H9 (cell line): ENCODE measurements at regions not wholly inside any gene's neighbourhood (a gene's known extent, or its start where the extent isn't known, plus 50 kb on each side); places are given as distances from the start of the nearest gene placed in this dataset.

Source experiments
- DNase-seq: peaks from one replicate; pipeline ENCODE4 v3.0.0-alpha.2; 2017
- H2AFZ ChIP-seq: one replicate; pipeline ENCODE4 v1.6.1; 2013; ENCODE audit warnings: mild to moderate bottlenecking, low read length, control low read depth, moderate library complexity
- H2AK5ac ChIP-seq: 2 replicates; pipeline ENCODE4 v1.6.1; 2013; ENCODE audit warnings: low read length, control low read depth, mixed read lengths; ENCODE audit not compliant: insufficient read length
- H2BK120ac ChIP-seq: one replicate; pipeline ENCODE4 v1.6.1; 2013; ENCODE audit warnings: low read depth, mild to moderate bottlenecking, low read length, control low read depth, inconsistent platforms; ENCODE audit not compliant: poor library complexity, severe bottlenecking
- H2BK12ac ChIP-seq: 2 replicates; pipeline ENCODE4 v1.6.1; 2013; ENCODE audit warnings: low read length, control low read depth, mixed read lengths, low read depth; ENCODE audit not compliant: insufficient read length
- H2BK15ac ChIP-seq: 2 replicates; pipeline ENCODE4 v1.6.1; 2013; ENCODE audit warnings: low read depth, low read length, control low read depth
- H2BK20ac ChIP-seq: one replicate; pipeline ENCODE4 v1.6.1; 2013; ENCODE audit warnings: low read depth, mild to moderate bottlenecking, low read length, control low read depth, inconsistent platforms; ENCODE audit not compliant: poor library complexity, severe bottlenecking
- H2BK5ac ChIP-seq: 2 replicates; pipeline ENCODE4 v1.6.1; 2013; ENCODE audit warnings: low read length, control low read depth, mixed read lengths; ENCODE audit not compliant: insufficient read length
- H3K14ac ChIP-seq: 2 replicates; pipeline ENCODE4 v1.6.1; 2013; ENCODE audit warnings: low read length, control low read depth; ENCODE audit not compliant: insufficient read depth
- H3K18ac ChIP-seq: 2 replicates; pipeline ENCODE4 v1.6.1; 2013; ENCODE audit warnings: low read depth, mild to moderate bottlenecking, mixed read lengths, low read length, control low read depth; ENCODE audit not compliant: insufficient read length
- H3K23ac ChIP-seq: 2 replicates; pipeline ENCODE4 v1.6.1; 2013; ENCODE audit warnings: low read length, control low read depth, mixed read lengths, low read depth; ENCODE audit not compliant: insufficient read length
- H3K23me2 ChIP-seq: 2 replicates; pipeline ENCODE4 v1.6.1; 2013; ENCODE audit warnings: low read depth, mild to moderate bottlenecking, mixed read lengths, low read length, control low read depth; ENCODE audit not compliant: insufficient read length, poor library complexity, severe bottlenecking
- H3K27ac ChIP-seq: 2 replicates; pipeline ENCODE4 v1.5.1; 2013; ENCODE audit warnings: low read length, control low read depth, mixed read lengths, low read depth; ENCODE audit not compliant: insufficient read length
- H3K27me3 ChIP-seq: 2 replicates; pipeline ENCODE4 v1.6.1; 2013; ENCODE audit warnings: low read length, control low read depth, inconsistent platforms; ENCODE audit not compliant: insufficient read depth
- H3K4ac ChIP-seq: 2 replicates; pipeline ENCODE4 v1.6.1; 2013; ENCODE audit warnings: low read depth, mild to moderate bottlenecking, control low read depth, inconsistent platforms, low read length, moderate library complexity
- H3K4me1 ChIP-seq: 2 replicates; pipeline ENCODE4 v1.6.1; 2013; ENCODE audit warnings: low read length, control low read depth, inconsistent platforms; ENCODE audit not compliant: insufficient read depth
- H3K4me2 ChIP-seq: 2 replicates; pipeline ENCODE4 v1.6.1; 2013; ENCODE audit warnings: low read length, control low read depth, mixed read lengths; ENCODE audit not compliant: insufficient read length, insufficient read depth
- H3K56ac ChIP-seq: 2 replicates; pipeline ENCODE4 v1.6.1; 2013; ENCODE audit warnings: low read depth, mild to moderate bottlenecking, mixed read lengths, low read length, control low read depth; ENCODE audit not compliant: insufficient read length
- H3K79me1 ChIP-seq: 2 replicates; pipeline ENCODE4 v1.6.1; 2013; ENCODE audit warnings: low read depth, mild to moderate bottlenecking, moderate library complexity, low read length, control low read depth, inconsistent platforms; ENCODE audit not compliant: insufficient read depth, poor library complexity, severe bottlenecking
- H3K79me2 ChIP-seq: 2 replicates; pipeline ENCODE4 v1.6.1; 2013; ENCODE audit warnings: low read length, control low read depth, inconsistent platforms; ENCODE audit not compliant: insufficient read depth
- H3K9ac ChIP-seq: 2 replicates; pipeline ENCODE4 v1.6.1; 2013; ENCODE audit warnings: low read length, control low read depth, mixed read lengths; ENCODE audit not compliant: insufficient read length; ENCODE audit errors: extremely low read depth
- H3K9me3 ChIP-seq: one replicate; pipeline ENCODE4 v1.6.1; 2013; ENCODE audit warnings: low read depth, low read length, inconsistent platforms; ENCODE audit not compliant: control insufficient read depth
- H3T11ph ChIP-seq: one replicate; pipeline ENCODE4 v1.6.1; 2013; ENCODE audit warnings: mild to moderate bottlenecking, low read length, control low read depth, inconsistent platforms
- H4K20me1 ChIP-seq: one replicate; pipeline ENCODE4 v1.6.1; 2013; ENCODE audit not compliant: control insufficient read depth, insufficient read length, insufficient read depth
- H4K5ac ChIP-seq: 2 replicates; pipeline ENCODE4 v1.6.1; 2013; ENCODE audit warnings: low read depth, mild to moderate bottlenecking, mixed read lengths, low read length, control low read depth; ENCODE audit not compliant: insufficient read length
- H4K8ac ChIP-seq: replicated peaks from 2 replicates; pipeline ENCODE4 v1.6.1; 2013; ENCODE audit warnings: low read length, control low read depth, mixed read lengths, low read depth; ENCODE audit not compliant: insufficient read length
- H4K91ac ChIP-seq: 2 replicates; pipeline ENCODE4 v1.6.1; 2013; ENCODE audit warnings: low read depth, mild to moderate bottlenecking, moderate library complexity, mixed read lengths, low read length, control low read depth; ENCODE audit not compliant: insufficient read length
- H3K27ac Mint-ChIP-seq, 3 experiments: 2 replicates in 2 of 3; 3 replicates in 1 of 3; pipeline ENCODE4 v1.8.0; 2020 to 2021; ENCODE audit warnings: mixed read lengths in 3 of 3, mild to moderate bottlenecking in 1 of 3, moderate library complexity in 1 of 3
- H3K27me3 Mint-ChIP-seq: 2 replicates; pipeline ENCODE4 v1.8.0; 2021; ENCODE audit warnings: low read depth, mild to moderate bottlenecking, moderate library complexity, mixed read lengths
- H3K36me3 Mint-ChIP-seq, 3 experiments: 2 replicates in 2 of 3; 3 replicates in 1 of 3; pipeline ENCODE4 v1.8.0; 2020 to 2021; ENCODE audit warnings: low read depth in 3 of 3, mixed read lengths in 3 of 3; ENCODE audit not compliant: insufficient read depth in 1 of 3
- H3K4me1 Mint-ChIP-seq, 2 experiments: 2 replicates each; pipeline ENCODE4 v1.8.0; 2020; ENCODE audit warnings: mixed read lengths in 2 of 2
- H3K4me3 Mint-ChIP-seq, 2 experiments: 2 replicates in 1 of 2; 3 replicates in 1 of 2; pipeline ENCODE4 v1.8.0; 2020 to 2021; ENCODE audit warnings: mild to moderate bottlenecking in 2 of 2, mixed read lengths in 2 of 2, moderate library complexity in 1 of 2
- H3K9me3 Mint-ChIP-seq, 2 experiments: 2 replicates in 1 of 2; 3 replicates in 1 of 2; pipeline ENCODE4 v1.8.0; 2020; ENCODE audit warnings: mild to moderate bottlenecking in 2 of 2, mixed read lengths in 2 of 2, moderate library complexity in 1 of 2
- WGBS: extraction: QIAGEN DNeasy Blood & Tissue Kit; methylation state at CpG from one replicate; pipeline ENCODE4 v1.1.7; 2013; ENCODE audit warnings: missing lambda C conversion rate, low lambda C conversion rate, mixed read lengths; ENCODE audit not compliant: insufficient read length; ENCODE audit errors: extremely low coverage; 5-methylcytosine and 5-hydroxymethylcytosine counted together
- TF ChIP-seq, protein P1 (sequence below): fragments of 200-600 bp; sonication (generic); conservative IDR thresholded peaks from 3 replicates; pipeline ENCODE4 v1.8.0; 2021; ENCODE audit warnings: antibody characterized with exemption, mild to moderate bottlenecking

DNA sequence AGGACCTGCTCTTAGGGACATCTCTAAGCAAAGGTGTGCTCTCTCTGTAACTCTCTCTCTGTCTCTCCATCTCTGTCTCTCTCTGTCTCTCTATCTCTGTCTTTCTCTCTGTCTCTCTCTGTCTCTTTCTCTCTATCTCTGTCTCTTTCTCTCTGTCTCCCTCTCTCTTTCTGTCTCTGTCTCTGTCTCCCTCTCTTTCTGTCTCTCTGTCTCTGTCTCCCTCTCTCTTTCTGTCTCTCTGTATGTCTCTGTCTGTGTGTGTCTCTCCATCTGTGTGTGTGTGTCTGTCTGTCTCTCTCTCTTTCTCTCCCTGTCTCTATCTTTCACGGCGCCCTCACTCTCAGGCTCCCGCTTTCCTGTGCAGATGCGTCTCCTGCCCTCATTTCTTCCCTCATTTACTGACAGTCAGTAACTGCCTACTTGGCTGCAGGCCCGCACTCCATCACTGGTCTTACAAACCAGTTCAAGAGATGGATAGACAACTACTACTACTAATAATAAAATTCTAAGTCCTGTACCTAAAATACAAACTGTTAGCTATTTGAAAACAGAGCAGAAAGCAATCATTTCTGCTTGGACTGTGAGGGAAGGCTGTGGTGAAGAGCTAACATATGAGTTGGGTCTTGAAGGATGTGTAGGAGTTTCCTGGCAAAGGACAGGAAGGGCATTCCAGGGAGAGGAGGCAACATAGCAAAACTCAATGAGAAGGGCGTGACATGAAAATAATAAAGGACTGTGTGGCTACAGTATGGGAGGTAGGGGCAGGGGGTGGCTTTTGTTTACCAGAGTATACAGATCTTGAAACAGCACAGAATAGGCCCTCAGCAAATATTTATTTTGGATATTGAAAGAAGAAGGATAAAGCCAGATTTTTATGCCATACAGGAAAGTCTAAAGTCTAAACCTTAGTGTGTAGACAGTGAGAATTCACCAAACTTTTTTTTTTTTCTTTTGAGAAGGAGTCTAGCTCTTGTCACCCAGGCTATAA, 67.8 kb upstream of the TAB2 start:
- H2AFZ ChIP-seq = no peak overlapping the region
- no peak overlapping the region for H3K9ac ChIP-seq
- peaks cover 2 to 5% of the 10 kb centered on the region in 2 experiments; a peak in 3 of 4 replicates for H3K4me1 Mint-ChIP-seq
- no peaks in the 10 kb centered on the region; the same call in 1 of the 2 replicates for H3K27me3 Mint-ChIP-seq
- TF ChIP-seq, protein P1, sequence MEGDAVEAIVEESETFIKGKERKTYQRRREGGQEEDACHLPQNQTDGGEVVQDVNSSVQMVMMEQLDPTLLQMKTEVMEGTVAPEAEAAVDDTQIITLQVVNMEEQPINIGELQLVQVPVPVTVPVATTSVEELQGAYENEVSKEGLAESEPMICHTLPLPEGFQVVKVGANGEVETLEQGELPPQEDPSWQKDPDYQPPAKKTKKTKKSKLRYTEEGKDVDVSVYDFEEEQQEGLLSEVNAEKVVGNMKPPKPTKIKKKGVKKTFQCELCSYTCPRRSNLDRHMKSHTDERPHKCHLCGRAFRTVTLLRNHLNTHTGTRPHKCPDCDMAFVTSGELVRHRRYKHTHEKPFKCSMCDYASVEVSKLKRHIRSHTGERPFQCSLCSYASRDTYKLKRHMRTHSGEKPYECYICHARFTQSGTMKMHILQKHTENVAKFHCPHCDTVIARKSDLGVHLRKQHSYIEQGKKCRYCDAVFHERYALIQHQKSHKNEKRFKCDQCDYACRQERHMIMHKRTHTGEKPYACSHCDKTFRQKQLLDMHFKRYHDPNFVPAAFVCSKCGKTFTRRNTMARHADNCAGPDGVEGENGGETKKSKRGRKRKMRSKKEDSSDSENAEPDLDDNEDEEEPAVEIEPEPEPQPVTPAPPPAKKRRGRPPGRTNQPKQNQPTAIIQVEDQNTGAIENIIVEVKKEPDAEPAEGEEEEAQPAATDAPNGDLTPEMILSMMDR = no peak
- no peak overlapping the region for H3K18ac ChIP-seq
- no peaks in the 10 kb centered on the region for H3K4me1 ChIP-seq
- no peak overlapping the region for H2BK5ac ChIP-seq
- no peak overlapping the region; a peak in 1 of 7 replicates for H3K27ac Mint-ChIP-seq
- no peak overlapping the region for H4K5ac ChIP-seq
- no peak overlapping the region for H3K4me3 Mint-ChIP-seq
- no peak overlapping the region for H3K23ac ChIP-seq
- no peak overlapping the region for H2BK20ac ChIP-seq
- no peaks in the 10 kb centered on the region for H3K79me1 ChIP-seq
- no peak overlapping the region for H4K8ac ChIP-seq
- no peak overlapping the region for H3K27ac ChIP-seq
- no peak overlapping the region for H3T11ph ChIP-seq
- no peak overlapping the region for H3K4ac ChIP-seq
- no peak overlapping the region for H2BK15ac ChIP-seq
- no peaks in the 10 kb centered on the region for H3K79me2 ChIP-seq
- H3K27me3 ChIP-seq = no peaks in the 10 kb centered on the region
- DNase-seq = no peak
- no peak overlapping the region for H2BK120ac ChIP-seq
- H2AK5ac ChIP-seq = no peak overlapping the region
- no peaks in the 10 kb centered on the region for H3K9me3 ChIP-seq
- no peak overlapping the region for H4K91ac ChIP-seq
- H3K14ac ChIP-seq = no peak overlapping the region
- no peaks in the 10 kb centered on the region for H4K20me1 ChIP-seq
- WGBS = no CpG with 5 or more reads among the region's 6 CpGs
- H3K4me2 ChIP-seq = no peak overlapping the region
- H2BK12ac ChIP-seq = no peak overlapping the region
- H3K36me3 Mint-ChIP-seq = no peaks in the 10 kb centered on the region
- H3K56ac ChIP-seq = no peak overlapping the region
- peaks cover 2% of the 10 kb centered on the region for H3K23me2 ChIP-seq
- no peaks in the 10 kb centered on the region; a peak in 1 of 5 replicates for H3K9me3 Mint-ChIP-seq
